Astrocyte (in vitro differentiated cells and primary cell): ENCODE measurements at regions not wholly inside any gene's neighbourhood (a gene's known extent, or its start where the extent isn't known, plus 50 kb on each side); places are given as distances from the start of the nearest gene placed in this dataset.

Experiments
- EZH2 ChIP-seq: IDR thresholded peaks from 2 replicates; pipeline ENCODE4 v1.6.1; 2012; ENCODE audit warnings: mild to moderate bottlenecking, low read length, inconsistent platforms; ENCODE audit not compliant: insufficient read depth
- TF ChIP-seq, protein P1 (sequence below): IDR thresholded peaks from 2 replicates; pipeline ENCODE4 v1.5.1; 2011; ENCODE audit warnings: low read depth, mild to moderate bottlenecking, inconsistent platforms, low read length, moderate library complexity; ENCODE audit not compliant: insufficient read depth

DNA sequence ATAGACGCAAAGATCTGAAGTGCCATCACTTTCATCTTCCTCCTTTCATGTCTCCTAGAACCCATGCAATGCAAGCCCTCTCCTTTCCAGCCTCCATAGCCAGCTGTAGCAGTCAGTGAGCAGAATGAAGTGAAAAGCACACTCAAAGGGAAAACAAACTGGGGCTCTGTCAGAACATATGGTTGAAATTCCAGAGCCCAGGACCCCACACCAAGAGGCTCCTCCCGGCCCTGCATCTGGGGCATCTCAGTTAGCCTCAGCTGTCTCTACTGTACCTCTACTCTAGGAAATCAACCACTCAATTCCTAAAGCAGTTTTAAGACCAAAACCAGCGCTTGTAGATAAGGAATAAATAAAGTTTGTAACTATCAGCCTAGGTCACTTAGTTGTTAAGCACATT, 73.8 kb upstream of the P3H2 start:
- TF ChIP-seq, protein P1, sequence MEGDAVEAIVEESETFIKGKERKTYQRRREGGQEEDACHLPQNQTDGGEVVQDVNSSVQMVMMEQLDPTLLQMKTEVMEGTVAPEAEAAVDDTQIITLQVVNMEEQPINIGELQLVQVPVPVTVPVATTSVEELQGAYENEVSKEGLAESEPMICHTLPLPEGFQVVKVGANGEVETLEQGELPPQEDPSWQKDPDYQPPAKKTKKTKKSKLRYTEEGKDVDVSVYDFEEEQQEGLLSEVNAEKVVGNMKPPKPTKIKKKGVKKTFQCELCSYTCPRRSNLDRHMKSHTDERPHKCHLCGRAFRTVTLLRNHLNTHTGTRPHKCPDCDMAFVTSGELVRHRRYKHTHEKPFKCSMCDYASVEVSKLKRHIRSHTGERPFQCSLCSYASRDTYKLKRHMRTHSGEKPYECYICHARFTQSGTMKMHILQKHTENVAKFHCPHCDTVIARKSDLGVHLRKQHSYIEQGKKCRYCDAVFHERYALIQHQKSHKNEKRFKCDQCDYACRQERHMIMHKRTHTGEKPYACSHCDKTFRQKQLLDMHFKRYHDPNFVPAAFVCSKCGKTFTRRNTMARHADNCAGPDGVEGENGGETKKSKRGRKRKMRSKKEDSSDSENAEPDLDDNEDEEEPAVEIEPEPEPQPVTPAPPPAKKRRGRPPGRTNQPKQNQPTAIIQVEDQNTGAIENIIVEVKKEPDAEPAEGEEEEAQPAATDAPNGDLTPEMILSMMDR: no peak
- TF ChIP-seq EZH2: no peak
